ENCODE measurements at regions not wholly inside any gene's neighbourhood (a gene's known extent, or its start where the extent isn't known, plus 50 kb on each side); places are given as distances from the start of the nearest gene placed in this dataset.
"Not testable (repeated sequence)": the region's sequence is repeated elsewhere in the genome, so short reads cannot be mapped to it uniquely, and the experiment has no call there.

DNA sequence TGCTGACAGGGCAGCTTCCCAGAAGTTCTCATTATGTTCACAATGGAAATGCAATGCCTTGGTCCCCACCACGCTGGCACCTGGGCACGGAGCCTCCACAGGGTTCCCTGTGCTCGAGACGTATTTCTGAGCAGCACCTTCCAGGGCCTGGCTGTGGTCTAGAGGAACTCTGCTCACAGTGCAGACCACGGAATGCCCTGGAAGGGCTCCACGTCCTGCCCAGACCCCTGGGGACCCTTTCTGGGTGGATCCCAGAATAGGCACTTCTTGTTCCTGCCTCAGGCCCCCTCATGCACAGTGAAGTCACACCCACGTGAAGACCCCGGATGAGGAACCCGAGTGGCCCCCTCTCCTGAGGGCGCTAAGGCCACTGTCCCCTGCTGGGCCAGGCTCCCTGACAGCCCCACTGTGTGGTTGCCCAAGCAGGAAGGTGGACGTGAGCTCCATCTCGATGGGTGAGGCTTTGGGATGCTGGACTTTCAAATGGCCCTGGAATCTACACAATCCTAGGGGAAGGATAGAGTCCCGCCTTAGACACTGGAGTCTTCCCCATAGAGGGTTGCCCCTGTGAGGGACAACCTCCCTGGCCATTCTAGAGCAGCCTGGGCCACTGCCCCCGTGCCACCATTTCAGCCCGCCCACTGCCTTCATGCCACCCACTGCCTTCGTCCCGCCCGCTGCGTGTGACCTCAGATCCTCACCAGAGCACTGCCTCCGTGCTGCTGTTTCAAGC is 1106.8 kb downstream of the BRD1 start:
- no peak for DNase-seq

DNA sequence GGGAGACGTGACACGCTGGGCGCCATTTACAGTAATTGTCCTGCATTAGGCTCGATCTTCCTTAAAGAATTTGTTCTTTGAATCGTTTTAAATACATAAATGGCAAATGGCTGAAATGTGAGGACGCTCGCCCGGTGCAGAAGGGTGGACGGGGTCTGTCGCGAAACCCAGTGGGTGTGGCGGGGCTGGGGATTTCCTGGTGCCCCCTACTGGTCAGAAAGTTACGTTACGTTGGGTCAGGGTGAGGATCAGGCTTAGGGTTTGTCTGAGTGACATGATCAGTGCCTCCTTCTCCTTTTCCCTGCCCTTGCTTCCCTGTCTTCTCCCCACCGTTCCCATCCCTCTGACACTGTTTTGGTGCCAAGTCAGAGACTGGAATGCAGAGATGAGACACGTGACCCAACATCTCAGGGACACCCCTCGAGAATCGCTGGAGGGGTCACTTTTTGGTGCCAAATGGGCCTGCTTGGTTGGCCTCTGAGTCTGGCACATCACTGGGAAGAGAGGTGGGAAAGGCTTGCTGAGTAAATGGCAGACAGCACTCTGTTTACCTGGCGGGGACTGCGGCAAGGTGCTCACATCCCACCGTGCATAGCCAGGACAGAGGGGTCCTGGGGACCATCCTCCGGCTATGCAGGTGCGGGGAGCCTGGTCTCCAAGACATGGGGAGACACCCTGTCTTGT is 1107.6 kb downstream of the BRD1 start:
- DNase-seq = no peak

DNA sequence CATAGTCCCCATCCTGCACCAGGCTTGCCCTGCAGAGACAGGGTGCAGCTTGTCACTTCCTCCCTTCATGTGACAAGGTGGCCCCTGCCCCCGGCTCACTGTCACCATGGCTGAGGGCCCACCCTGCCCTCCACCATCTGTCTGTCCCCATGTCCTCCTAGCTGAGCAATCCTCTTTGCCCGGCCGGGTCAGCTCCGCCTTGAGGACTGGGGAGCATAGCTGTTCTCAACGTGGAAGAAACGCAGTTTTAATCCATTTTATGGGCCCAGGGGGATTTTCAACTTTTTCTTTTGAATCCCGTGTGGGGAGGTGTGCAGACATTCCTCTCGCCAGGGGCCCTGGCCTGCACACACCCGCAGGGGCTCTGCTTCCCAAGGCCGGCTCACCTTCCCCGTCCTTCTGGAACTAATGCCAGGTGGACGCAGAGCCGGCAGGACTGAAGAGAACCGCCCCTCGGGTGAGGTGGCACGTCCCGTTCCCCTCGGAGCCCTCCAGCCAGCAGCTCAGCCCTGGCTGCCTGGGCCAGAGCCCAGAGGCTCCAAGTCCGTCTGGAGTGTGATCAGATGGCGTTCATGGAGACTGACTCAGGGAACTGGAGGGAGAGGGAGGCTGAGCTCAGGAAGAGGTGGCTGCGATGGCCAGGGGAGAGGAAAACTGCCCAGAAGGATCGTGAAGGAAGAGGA is 1108.7 kb downstream of the BRD1 start:
- DNase-seq = peak in 1 of 2 experiments; percentile 67

DNA sequence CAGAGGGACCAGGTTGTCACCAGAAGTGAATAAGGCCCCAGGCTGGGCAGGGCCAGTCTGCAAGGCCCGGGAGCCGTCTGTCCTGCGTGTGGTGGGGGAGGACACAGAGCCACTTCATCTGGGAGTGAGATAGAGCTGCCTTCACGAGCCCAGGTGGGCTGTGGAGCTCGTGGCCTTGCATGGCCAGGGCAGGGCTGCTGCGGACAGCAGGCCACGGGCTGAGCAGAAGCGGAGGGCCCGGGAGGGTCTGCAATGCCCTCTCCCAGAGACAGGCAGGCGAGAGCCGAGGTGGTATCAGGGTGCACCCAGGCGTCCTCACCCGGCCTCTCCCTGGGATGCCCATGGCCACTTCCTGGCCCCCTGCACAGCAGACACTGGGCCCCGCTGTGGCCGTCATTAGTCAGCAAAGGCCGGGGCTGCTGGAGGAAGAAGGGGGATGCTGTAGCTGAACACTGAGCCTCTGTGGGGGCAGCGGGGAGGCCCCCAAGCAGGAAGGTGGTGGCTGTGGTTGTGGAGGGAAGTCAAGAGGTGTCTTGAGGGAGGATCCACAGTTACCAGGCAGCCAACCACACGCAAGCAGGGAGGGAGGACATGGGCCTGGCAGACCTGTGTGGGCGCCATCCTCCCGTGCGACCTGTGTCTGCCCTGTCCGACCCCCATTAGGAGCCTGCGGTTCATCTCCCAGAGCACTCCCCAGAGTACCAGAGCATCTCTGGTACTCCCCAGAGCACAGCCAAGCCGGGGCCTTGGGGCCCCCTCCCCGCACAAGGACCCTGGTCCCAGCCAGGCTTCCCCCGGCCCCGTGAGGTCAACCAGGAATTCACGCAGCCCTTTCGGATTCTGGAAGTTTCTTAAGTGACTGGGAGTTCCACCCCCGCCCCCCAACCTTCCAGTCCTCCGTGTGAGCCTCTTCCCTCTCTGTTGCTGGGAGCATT is 1109.5 kb downstream of the BRD1 start:
- DNase-seq = no peak

DNA sequence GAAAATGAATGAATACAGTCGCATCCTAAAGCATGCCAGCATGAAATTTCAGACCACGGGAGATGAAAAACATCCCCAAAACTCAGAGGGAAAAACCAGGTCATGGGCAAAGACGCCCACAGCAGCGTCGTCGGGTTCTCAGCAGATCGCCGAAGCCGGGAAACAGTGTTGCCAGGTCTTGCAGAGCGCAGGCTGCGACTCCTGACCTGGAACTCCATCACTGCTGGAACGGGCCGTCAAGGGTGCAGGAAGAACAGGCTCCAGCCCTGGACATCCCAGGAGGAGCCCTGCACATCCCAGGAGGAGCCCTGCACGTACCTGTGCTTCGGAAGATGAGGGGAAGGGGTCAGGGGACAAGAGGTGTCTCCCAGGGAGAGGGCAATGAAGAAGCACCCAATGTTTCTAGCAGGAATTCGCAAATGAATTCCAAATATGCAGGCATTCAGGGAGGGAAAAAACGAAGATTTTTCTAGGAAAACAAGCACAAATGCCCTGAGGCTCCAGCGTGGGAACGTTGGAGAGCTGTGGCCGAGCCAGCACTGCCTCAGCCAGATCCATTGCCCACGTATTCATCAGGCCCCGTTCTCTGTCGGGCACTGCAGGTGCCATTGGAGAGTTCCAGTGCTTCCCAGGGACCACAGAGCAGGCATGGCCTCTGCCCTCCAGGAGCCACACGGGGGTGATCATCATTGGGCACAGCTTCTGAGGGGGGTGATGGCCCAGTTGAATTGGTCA is 1110.4 kb downstream of the BRD1 start:
- DNase-seq = no peak

DNA sequence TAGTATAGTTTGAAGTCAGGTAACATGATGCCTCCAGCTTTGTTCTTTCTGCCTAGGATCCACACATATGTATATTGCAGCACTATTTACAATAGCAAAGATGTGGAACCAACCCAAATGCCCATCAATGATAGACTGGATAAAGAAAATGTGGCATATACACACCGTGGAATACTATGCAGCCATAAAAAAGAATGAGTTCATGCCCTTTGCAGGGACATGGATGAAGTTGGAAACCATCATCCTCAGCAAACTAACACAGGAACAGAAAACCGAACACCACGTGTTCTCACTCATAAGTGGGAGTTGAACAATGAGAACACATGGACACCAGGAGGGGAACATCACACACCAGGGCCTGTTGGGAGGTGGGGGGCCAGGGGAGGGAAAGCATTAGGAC is 1111.5 kb downstream of the BRD1 start:
- not testable (repeated sequence) for DNase-seq

DNA sequence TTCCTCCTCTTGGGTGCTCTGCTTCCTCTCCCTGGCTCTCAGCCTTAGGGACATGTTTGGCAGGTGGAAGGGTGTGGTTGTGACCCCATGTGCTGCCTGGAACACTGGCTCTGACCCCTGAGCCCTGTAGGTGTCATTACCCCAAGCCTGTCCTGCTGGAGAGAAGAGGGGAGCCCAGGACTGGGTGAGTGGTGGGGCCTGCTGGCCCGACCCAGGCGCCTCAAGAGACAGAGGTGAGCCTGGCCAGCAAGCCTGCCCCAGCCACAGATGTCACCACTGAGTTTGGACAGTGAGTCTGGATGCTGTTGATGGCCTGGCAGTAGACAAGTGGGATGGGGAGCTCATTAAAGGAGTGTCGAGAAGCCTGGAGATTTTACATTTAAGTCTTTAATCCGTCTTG is 1112.2 kb downstream of the BRD1 start:
- DNase-seq = no peak

DNA sequence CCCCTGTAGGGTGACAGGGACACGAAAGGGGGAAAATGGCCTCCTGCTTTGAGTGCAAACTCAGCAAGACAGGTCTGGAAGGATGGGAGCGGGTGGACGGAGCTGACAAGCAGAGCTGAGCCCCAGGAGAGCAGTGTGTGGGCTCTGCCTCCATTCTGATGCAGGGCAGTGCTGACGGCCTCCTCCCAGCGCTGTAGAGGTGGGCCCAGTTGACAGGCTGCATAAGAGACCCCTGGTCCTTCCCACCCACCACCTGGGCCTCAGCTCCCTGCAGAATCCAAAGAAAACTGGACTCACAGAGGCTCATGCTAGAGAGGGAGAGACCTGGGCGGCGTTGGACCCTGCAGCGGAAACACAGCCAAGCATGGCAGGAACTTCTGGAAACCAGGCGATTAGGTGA is 1113.4 kb downstream of the BRD1 start:
- DNase-seq = no peak

DNA sequence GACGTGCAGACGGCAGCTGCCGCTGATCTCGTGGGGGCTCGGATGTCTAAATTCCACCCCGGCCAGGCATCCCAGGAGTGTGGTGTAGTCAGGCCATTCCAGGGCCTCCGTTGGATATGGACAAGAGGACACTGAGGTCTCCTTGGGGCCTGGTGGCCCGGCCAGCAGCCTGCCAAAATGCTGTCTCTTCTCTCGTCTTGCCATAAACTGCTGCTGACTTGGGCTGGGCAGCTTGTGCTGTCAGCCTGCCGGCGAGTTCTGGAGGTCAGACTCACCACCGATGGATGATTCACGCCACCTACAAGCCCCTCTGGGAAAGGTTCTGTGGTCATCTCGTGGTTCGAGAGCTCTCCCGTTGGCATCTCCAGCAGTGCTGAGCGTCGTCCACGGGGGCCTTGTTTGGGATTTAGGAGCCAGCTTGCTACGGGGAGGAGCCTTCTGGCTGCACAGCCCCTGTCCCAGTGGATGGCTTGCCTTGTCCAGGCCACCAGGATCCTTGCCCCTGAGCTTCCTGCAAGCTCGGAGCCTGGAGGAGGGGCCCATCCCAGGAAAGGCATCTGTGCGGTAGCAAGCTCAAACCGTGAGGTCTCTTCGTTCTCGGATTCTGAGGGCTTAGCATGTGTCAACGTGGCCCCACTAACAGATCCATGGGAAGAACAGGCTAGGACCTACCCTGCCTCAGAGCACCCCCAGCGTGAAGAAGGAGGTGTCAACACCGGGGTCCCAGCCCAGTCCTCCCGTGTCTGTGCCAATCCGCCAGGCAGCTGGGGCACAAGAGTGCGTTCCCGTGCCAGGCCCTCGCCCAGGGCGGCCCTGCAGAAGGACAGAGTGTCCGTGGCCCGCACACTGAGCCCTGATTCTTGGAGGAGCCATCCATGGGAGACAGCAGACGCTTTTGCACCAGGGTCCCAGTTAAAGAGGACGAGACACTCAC is 1114.1 kb downstream of the BRD1 start:
- no peak for DNase-seq

DNA sequence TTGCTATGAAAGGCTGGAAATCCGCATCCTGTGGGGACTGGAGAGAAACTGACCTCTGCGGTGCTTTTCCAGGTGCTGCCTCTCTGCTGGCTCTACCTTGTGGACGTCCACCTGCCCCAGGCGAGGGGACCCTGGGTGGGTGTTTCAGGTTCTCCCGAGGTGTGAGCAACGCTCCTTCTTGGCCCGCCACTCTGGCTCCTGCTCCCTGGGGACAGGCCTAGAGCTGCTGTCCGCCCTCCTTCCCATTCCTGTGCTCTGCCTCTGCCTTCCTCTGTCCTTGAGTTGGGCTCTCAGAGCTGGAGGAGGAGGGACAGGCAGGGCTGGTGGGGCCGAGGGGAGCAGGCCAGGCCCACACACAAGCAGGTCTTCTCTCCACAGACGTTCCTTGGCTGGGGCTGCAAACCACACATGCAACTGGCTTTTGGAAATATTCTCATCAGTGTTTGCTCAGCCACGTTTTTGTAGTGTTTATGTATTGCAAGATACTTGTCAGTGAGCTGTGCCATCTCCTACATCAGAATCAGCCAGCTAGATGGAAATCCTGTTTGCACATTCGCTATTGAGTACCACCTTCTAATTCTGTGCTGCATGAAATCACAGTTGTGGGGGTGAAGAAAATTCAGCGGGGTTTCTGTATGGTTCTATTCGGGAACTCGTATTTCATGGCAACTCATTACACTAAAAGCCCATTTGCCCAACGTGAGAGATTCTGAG is 1115.0 kb downstream of the BRD1 start:
- DNase-seq = no peak

DNA sequence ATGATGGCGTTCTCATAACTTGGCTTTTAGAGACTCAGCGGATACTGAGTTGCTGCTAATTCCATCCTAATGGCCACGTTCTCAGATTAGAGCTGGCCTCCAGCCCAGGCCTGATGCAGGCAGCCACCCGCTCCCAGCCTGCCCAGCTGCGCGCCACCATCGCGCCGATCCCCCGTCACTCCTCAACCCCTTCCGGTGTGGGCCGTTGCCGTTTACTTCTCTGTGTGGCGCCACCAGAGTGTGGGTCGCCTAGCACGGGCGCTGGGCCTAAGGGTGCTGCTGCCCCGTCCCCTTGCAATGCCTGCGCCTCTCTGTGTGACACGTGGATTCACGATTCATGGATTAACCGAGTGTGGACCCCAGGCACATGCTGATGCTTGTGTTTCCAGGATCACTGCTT is 1116.0 kb downstream of the BRD1 start:
- no peak for DNase-seq

DNA sequence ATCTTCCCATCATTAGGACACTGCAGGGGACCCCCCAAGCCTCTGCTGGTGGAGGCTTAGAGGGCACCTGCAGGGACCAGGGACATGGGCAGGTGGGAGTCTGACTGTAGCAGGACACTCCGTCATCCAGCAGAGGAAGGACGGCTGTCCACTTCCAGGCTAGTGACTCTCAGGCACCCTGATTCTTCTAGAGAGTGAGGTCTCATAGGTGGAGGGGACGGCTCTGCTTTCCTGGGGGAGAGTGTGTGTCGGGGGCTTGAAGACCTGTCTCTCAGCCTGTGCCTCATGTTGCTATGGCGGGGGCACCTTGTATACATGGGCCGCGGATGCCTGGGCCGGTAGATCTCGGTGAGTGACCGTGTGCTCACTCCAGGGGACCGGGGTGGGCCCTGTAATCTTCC is 1116.6 kb downstream of the BRD1 start:
- DNase-seq = no peak

DNA sequence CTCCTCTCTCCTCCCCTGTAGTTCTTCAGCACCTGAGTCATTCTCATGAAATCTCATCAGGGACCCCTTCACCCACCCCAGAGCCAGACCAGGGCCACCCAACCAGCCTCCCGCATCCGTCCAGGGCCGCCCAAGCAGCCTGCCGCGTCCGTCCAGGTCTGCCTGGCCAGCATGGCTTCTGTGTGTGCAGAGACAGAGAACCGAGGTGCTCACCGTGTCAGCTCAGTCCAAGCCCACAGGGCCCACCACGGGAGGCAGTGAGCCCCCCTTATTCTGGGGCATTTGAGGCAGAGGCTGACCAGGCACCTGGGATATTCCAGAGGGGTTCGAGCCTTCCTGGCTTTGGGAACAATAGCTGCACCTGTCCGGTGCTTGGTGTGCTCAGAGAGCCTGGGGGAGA is 1117.3 kb downstream of the BRD1 start:
- no peak for DNase-seq

DNA sequence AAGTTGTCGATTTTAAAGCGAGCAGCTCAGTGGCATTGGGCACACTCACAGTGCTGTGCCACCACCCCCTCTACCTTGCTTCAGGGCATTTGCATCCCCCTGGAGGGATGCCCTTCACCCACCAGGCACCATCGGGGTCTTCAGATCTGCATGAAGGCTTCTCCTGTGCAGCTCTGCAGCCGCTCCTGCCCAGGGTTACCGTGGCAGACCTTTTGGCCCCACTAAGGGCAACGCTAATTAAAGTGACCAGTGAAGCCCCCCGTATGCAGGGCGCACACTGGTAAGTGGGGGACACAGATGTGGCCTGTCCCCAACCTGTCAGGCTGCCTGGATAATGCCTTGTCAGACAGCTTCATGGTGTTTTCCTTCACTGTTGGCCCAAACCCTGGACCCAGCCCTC is 1117.7 kb downstream of the BRD1 start:
- no peak for DNase-seq

DNA sequence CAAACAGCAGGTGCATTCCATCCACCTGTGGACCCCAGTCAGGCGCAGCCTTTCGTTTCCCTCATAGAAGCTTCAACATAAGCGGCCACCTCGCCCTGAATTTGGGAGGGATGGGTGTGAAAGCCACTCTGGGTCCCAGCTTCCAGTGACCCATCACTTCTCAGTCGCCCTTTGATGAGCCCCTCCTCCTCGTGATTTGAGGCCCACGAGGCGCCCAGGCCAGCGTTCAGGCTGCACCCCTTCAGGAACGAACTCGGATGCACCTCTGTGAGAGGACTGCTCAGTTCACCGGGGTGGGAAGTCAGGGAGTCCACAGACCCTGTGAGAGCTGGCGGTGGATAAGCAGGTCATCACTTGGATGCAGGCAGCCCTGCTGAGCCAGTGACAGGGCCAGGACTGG is 1118.2 kb downstream of the BRD1 start:
- no peak for DNase-seq

DNA sequence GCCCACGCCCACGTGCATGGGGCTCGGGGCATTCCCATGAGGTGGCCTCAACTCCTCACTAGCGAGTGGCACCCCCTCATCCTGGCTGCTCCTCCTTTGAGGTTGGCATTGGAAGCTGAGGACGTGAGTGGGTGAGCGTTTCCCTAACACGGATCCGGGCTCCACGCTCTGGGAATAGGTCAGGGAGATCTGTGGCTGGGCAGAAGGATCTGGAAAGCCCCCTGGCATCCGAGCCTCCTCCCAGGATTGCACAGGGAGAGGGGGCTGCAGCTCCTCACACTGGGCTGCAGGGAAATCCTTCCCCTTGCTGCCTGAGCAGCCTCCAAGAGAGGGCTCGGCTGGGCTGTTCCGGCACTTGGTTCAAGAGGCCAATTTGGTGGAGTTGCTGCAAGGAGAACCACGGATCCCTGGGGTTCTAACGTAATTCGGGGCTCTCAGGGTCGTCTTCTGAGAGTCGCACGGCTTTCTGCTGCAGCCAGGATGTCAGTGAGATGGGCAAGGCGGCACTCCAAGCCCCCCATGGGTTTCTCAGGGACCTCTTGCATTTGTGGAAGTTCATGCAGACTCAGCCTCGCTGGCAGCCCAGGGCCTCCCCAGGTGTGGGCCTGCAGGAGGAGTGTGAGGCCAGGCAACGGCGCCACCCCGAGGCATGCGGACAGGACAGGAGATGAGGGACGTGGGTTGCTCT is 1119.0 kb downstream of the BRD1 start:
- no peak for DNase-seq

DNA sequence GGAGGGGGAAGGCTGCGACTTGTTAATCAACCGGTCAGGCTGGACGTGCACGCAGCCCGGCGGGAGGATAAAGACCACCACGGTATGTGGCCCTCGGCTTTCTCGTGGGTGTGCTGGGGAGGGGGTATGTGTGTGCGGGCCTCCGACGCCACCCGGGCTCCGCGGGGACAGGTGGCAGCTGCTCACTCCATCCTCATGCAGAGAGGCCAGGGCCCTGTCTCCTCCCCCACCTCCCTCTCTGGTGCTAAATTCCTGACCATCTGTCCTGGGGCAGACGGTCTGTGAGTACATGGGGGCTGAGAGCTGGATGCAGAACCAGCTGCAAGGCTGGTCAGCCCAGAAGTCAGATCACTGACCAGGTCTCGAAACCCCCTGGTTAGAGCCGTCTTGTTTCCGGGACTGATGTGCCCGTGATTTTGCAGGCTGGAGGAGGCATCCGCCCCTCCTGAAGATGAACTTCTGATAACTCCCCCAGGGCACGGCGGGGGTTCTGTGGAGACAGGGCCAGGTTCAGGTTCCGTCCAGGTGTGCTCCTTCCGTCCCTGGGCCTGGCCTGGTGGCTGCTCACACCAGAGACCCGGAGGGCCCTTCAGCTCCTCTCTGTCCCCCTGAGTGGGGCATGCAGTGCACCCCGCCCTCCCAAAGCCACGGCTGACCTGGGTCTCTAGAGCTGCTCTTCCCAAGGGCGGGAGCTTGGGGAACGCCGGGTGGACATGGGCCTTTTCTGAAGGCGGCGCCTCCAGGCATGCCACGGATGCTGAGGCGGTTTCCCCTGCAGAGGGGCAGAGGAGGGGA is 1119.7 kb downstream of the BRD1 start:
- DNase-seq = no peak

DNA sequence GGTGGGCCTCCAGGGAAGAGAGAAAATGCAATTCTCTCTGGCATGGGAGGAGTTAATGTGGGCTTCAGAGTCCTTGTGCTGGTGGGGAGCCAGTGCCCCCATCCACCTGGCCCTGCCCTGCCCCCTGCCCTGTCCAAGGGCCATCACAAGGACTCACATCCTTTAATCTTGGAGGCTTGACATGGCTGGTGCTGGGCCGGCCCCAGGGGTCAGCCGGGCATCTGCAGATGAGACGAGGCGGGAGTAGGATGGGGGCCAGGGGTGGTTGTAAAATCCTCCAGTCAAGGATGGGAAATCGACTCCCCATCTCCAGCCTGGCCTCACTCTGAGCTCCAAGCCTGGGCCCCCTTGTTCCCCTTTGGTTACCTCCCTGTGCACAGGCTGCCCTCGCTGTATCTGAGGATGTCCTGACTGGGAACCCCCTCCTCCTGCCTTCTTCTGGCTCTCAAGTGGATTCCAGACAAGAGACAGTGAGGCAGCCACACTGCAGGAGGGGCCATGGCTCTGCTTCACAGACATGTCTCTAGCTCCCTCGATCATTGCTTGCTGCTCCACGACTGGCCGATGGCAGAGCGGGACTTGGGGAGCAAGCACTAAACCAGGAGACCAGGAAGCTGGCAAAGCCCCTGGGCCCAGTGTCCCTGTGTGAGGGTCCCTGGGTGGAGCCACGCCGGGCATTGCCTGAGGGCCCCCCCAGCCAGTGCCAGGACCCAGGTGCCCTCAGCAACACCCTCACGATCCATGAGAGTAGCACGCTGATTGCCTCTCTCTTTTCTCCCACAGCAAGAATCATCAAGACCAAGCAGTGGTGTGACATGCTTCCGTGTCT is 1120.5 kb downstream of the BRD1 start:
- DNase-seq = no peak
